ENCODE measurements at regions not wholly inside any gene's neighbourhood (a gene's known extent, or its start where the extent isn't known, plus 50 kb on each side); places are given as distances from the start of the nearest gene placed in this dataset.
"Not testable (repeated sequence)": the region's sequence is repeated elsewhere in the genome, so short reads cannot be mapped to it uniquely, and the experiment has no call there.

- DNase-seq (ENCODE audit: low read depth, low spot score), result no peak
Measured at GRCh38 chr12:131375261-131375971, 335.5 kb upstream of the SFSWAP start.

- no peak for DNase-seq (ENCODE audit: low read depth, low spot score)
Measured at GRCh38 chr12:131375972-131376345, 334.9 kb upstream of the SFSWAP start.

- DNase-seq (ENCODE audit: low read depth, low spot score), result no peak
Measured at GRCh38 chr12:131378176-131378842, 332.6 kb upstream of the SFSWAP start.

GRCh38 chr12:131378861-131379665, 331.8 kb upstream of the SFSWAP start:
- no peak for DNase-seq (ENCODE audit: low read depth, low spot score)

GRCh38 chr12:131379738-131380137, 331.2 kb upstream of the SFSWAP start:
- DNase-seq (ENCODE audit: low read depth, low spot score), result no peak

GRCh38 chr12:131380220-131380964, 330.5 kb upstream of the SFSWAP start:
- DNase-seq (ENCODE audit: low read depth, low spot score), result no peak

GRCh38 chr12:131380965-131381705, 329.8 kb upstream of the SFSWAP start:
- peak; percentile 27 for DNase-seq (ENCODE audit: low read depth, low spot score)

GRCh38 chr12:131381716-131382430, 329.0 kb upstream of the SFSWAP start:
- no peak for DNase-seq (ENCODE audit: low read depth, low spot score)

GRCh38 chr12:131383291-131383690, 327.6 kb upstream of the SFSWAP start:
- no peak for DNase-seq (ENCODE audit: low read depth, low spot score)

- DNase-seq (ENCODE audit: low read depth, low spot score), result no peak
Measured at GRCh38 chr12:131383741-131384543, 326.9 kb upstream of the SFSWAP start.

- DNase-seq (ENCODE audit: low read depth, low spot score), result no peak
Measured at GRCh38 chr12:131384544-131384855, 326.4 kb upstream of the SFSWAP start.

GRCh38 chr12:131385313-131386166, 325.4 kb upstream of the SFSWAP start:
- no peak for DNase-seq (ENCODE audit: low read depth, low spot score)

- DNase-seq (ENCODE audit: low read depth, low spot score), result no peak
Measured at GRCh38 chr12:131386167-131386521, 324.7 kb upstream of the SFSWAP start.

- no peak for DNase-seq (ENCODE audit: low read depth, low spot score)
Measured at GRCh38 chr12:131386781-131387180, 324.1 kb upstream of the SFSWAP start.

- DNase-seq (ENCODE audit: low read depth, low spot score), result no peak
Measured at GRCh38 chr12:131387281-131388163, 323.4 kb upstream of the SFSWAP start.

GRCh38 chr12:131388164-131389053, 322.5 kb upstream of the SFSWAP start:
- DNase-seq (ENCODE audit: low read depth, low spot score), result not testable (repeated sequence)
